Heart left ventricle (tissue), 13 donors: ENCODE measurements at regions not wholly inside any gene's neighbourhood (a gene's known extent, or its start where the extent isn't known, plus 50 kb on each side); places are given as distances from the start of the nearest gene placed in this dataset.

Experiments used
- CTCF ChIP-seq, 12 donors: fragments of 200-600 bp; sonication (generic) in 4 of 12; IDR thresholded peaks; one replicate each; pipeline versions ENCODE4 v1.5.0 to v1.8.0; 2018 to 2022; ENCODE audit warnings: antibody characterized with exemption in 12 of 12, mild to moderate bottlenecking in 5 of 12
- POLR2A ChIP-seq, 2 donors: fragments of 450-650 bp; IDR thresholded peaks; one replicate each; pipeline ENCODE4 v1.6.1; 2017; ENCODE audit warnings: antibody characterized with exemption in 2 of 2, mild to moderate bottlenecking in 2 of 2, moderate library complexity in 2 of 2
- donor health status: ischemic (EF 13 %, LVEDD 7.1; RV severe dilation, severe dysfunction).
- donor health status: DM: no; HTN: yes; CAD: no.
- donor health status: DM: no; HTN: no; CAD: no.
- donor health status: ischemic (EF 25% LVEDD 6.9; RV normal size, moderate dysfunction).
- donor health status: ischemic (EF 25% LVEDD 5.7; RV mildly dilated, moderate dysfunction).
- donor health status: ischemic (EF 35%, LVEDD 5.7; RV mildly dilated, moderate dysfunction).
- donor health status: nonischemic (EF 11% LVEDD 7.7; RV severe dilation, severe dysfunction).
- donor health status: DM: yes; HTN: yes; CAD: no.
- donor health status: PGD.
- donor health status: ischemic (EF 29% LVEDD 5.4; RV normal size, mild dysfunction).
- donor health status: nonischemic (EF 23%, LVEDD 6.1; RV moderate dilation, normal function).

GRCh38 chr12:83753904-83754303, 1067.2 kb downstream of the TMTC2 start:
- TF ChIP-seq CTCF (IDR thresholded peaks at IDR 0.05), result no peak
- TF ChIP-seq POLR2A (IDR thresholded peaks at IDR 0.05), result no peak
